IPS-11a (cell line): ENCODE measurements at regions not wholly inside any gene's neighbourhood (a gene's known extent, or its start where the extent isn't known, plus 50 kb on each side); places are given as distances from the start of the nearest gene placed in this dataset.
"Not testable (repeated sequence)": the region's sequence is repeated elsewhere in the genome, so short reads cannot be mapped to it uniquely, and the experiment has no call there.

Experiments used
- H3K4me3 ChIP-seq: one replicate; pipeline ENCODE4 v1.5.1; 2013; ENCODE audit warnings: low read depth, low read length, control low read depth

GRCh38 chr16:64085296-64085695 lies 1036.6 kb downstream of the CDH11 start:
- no peak overlapping the region for H3K4me3 ChIP-seq

DNA sequence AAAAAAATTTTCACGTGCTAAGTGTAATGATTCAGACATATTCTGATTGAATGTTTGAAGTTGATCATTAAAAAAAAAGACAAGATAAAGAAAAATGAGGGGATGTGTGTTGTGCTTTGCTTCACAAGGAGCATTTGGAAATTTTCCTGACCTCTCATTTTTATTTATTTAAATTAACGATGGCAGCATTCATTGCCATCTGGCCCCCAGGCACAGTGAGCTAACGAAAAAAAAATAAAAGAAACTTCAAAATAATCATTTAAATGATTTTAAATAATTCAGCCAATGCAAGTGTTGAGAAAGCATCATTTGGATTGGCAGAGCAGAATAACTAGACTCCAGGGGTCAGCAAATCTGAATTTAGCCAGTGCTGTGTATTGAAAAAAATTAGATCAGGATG lies 1037.2 kb downstream of the CDH11 start:
- no peak overlapping the region for H3K4me3 ChIP-seq

GRCh38 chr16:64083428-64084129 lies 1038.3 kb downstream of the CDH11 start:
- H3K4me3 ChIP-seq: no peak overlapping the region

- H3K4me3 ChIP-seq: no peak overlapping the region
Observed at GRCh38 chr16:64077242-64077641, 1044.6 kb downstream of the CDH11 start.

GRCh38 chr16:64074706-64075105 lies 1047.2 kb downstream of the CDH11 start:
- no peak overlapping the region for H3K4me3 ChIP-seq

GRCh38 chr16:64072131-64072730 lies 1049.6 kb downstream of the CDH11 start:
- not testable (repeated sequence) for H3K4me3 ChIP-seq

DNA sequence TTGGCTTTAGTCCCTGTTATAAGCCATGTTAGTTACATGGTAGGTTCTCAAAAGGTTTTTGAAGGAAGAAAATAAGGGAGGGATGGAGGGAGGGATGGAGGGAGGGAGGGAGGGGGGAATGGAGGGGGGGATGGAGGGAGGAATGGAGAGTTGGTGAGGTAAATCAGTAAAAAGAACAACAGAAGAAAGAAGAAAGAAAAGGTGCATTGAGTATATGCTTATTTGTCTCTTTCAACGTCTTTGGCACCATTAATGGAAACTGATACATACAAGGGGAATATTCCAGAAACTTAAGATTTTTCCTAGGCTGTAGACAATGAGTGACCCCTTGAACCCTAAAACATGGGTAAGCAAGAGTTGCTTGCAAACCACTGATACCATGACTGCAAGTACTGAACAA lies 1056.3 kb downstream of the CDH11 start:
- no peak overlapping the region for H3K4me3 ChIP-seq

DNA sequence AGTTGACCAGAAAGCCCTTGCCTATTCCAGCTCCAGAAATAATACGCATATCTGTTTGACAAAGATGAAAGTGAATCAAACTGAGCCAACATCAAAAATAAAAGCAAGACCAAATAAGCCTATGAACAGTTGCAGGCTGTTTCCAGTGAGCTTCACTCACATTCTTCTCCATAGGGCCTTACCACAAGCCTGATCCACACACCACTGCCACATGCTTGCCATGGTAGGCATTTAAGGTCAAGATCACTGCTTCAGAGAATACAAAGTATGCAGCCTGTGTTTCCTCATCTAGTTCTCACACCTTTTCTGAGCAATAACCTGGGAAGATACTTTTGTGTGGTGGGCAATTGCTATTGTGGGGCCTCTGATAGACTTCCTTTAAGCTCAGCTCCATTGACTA lies 1060.2 kb downstream of the CDH11 start:
- no peak overlapping the region for H3K4me3 ChIP-seq

- no peak overlapping the region for H3K4me3 ChIP-seq
Observed at GRCh38 chr16:64060631-64061030, 1061.2 kb downstream of the CDH11 start.

DNA sequence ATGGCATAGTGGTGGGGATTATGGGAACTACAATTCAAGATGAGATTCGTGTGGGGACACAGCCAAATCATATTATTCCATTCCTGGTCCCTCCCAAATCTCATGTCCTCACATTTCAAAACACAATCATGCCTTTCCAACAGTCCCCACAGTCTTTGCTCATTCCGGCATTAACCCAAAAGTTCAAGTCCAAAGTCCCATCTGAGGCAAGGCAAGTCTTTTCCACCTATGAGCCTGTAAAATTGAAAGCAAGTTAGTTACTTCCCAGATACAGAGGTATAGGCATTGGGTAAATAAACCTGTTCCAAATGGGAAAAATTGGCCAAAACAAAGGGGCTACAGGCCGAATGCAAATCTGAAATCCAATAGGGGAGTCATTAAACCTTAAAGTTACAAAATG lies 1063.2 kb downstream of the CDH11 start:
- H3K4me3 ChIP-seq: no peak overlapping the region

GRCh38 chr16:64051824-64052223 lies 1070.0 kb downstream of the CDH11 start:
- no peak overlapping the region for H3K4me3 ChIP-seq

DNA sequence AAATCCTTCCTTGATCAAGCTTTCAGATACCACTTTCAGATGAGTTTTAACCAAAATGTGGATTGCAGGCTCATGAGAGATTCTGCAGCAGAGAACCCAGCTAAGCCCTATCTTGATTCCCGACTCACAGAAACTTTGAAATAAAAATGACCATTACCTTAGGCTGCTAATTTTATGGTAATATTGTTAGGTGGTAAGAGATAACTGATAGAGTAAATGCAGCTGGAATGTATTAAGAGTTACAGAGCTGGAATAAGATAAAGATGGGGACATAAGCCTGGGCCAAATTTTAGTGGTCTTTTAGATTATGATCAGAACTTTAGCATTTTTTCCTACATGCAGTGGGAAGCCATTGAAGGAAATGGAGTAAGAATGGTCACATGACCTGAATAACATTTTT lies 1074.0 kb downstream of the CDH11 start:
- no peak overlapping the region for H3K4me3 ChIP-seq

GRCh38 chr16:64047207-64047606 lies 1074.7 kb downstream of the CDH11 start:
- no peak overlapping the region for H3K4me3 ChIP-seq

GRCh38 chr16:64035337-64035736 lies 1086.5 kb downstream of the CDH11 start:
- no peak overlapping the region for H3K4me3 ChIP-seq

DNA sequence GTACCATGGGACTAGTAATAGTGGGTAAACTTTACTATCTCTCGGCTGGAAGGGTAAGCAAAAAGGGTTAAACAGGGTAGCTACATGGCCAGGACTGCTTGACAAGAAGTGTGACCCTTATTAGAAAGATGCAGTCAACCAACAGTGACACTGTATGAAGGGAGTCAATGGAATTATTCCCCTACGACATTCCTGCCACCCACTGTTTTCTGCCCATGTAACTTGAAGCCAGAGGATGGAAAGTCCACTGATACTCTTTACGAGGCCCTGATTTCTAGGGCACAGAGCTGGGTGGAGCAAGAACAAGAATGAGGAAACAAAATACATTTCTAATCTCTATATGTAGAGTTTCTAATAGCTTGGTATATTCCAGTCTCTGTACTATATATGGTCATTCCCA lies 1102.5 kb downstream of the CDH11 start:
- no peak overlapping the region for H3K4me3 ChIP-seq

- no peak overlapping the region for H3K4me3 ChIP-seq
Observed at GRCh38 chr16:64017796-64018195, 1104.1 kb downstream of the CDH11 start.

GRCh38 chr16:64013856-64014255 lies 1108.0 kb downstream of the CDH11 start:
- no peak overlapping the region for H3K4me3 ChIP-seq

DNA sequence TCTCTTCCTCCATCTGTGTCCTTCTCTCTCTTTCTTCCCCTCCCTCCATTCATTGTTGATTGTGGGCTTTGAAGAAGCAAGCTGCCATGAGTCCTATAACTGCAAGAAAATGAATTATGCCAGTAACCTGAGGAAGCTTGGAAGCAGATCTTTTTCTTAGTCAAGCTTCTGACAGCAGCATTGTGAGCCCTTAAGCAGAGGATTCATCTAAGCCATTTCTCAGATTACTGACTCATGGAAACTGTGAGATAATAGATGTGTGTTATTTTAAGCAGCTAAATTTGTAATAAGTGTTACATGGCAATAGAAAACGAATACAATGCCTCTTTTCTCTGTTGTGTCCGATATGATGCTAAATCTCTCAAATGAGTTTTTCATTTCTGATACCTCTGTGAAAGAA lies 1109.7 kb downstream of the CDH11 start:
- H3K4me3 ChIP-seq: no peak overlapping the region

GRCh38 chr16:64011650-64012049 lies 1110.2 kb downstream of the CDH11 start:
- H3K4me3 ChIP-seq: no peak overlapping the region

DNA sequence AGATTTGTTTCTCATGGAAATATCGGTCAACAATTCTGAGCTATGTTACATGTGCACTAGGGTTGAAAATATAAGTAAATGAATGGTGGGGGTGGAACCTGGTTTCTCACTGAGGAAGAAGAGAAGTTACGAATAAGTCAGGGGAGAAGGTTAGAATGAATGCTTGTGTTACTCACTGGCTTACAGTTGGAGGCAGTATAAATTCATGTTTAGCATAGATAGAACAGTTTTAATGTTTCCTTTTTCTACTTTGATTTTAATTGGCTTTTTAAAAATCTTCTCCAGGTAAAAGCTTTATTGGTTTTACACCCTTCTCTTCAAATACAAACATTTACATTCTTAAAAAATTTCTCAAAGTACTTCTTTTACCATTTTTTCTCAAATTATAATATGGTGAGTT lies 1113.7 kb downstream of the CDH11 start:
- H3K4me3 ChIP-seq: no peak overlapping the region

GRCh38 chr16:64004116-64004515 lies 1117.7 kb downstream of the CDH11 start:
- H3K4me3 ChIP-seq: no peak overlapping the region

GRCh38 chr16:63995025-63995424 lies 1126.8 kb downstream of the CDH11 start:
- no peak overlapping the region for H3K4me3 ChIP-seq

DNA sequence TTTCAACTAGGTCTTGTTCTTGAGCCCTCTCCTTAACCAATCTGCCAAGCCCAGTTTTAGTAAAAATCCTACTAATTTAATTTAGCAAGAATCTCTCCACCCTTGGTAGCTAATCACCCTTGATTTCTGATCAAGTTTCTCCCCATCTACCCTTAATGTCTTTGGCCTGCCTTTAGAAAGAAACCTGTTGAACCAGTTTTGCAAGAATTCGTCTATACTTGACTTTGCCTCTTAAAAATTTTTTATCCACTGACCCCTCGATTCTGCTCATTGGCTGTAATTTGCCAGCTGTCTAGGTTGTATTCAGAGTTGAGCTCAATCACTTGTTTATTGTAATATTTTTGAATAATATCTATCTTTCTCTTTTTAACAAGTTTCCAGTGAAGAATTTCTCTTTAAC lies 1138.5 kb downstream of the CDH11 start:
- no peak overlapping the region for H3K4me3 ChIP-seq
